ENCODE measurements at regions not wholly inside any gene's neighbourhood (a gene's known extent, or its start where the extent isn't known, plus 50 kb on each side); places are given as distances from the start of the nearest gene placed in this dataset.
A peak's percentile ranks its signal among the peaks of the same experiment; 100 is the strongest.
"Not testable (repeated sequence)": the region's sequence is repeated elsewhere in the genome, so short reads cannot be mapped to it uniquely, and the experiment has no call there.

- DNase-seq, result no peak
Measured at GRCh38 chr12:87051621-87052020, 795.4 kb upstream of the MGAT4C start.

- DNase-seq, result no peak
Measured at GRCh38 chr12:87047691-87048090, 791.5 kb upstream of the MGAT4C start.

GRCh38 chr12:87039536-87039935 is 783.3 kb upstream of the MGAT4C start:
- DNase-seq, result no peak

- no peak for DNase-seq
Measured at GRCh38 chr12:87038098-87038497, 781.9 kb upstream of the MGAT4C start.

- DNase-seq, result no peak
Measured at GRCh38 chr12:87025976-87026375, 769.8 kb upstream of the MGAT4C start.

- DNase-seq, result no peak
Measured at GRCh38 chr12:87021400-87021799, 765.2 kb upstream of the MGAT4C start.

GRCh38 chr12:87020071-87020470 is 763.9 kb upstream of the MGAT4C start:
- no peak for DNase-seq

GRCh38 chr12:87015352-87015751 is 759.2 kb upstream of the MGAT4C start:
- no peak for DNase-seq

- DNase-seq, result no peak
Measured at GRCh38 chr12:87008785-87009384, 752.7 kb upstream of the MGAT4C start.

GRCh38 chr12:87001102-87001501 is 744.9 kb upstream of the MGAT4C start:
- DNase-seq, result no peak

- DNase-seq, result no peak
Measured at GRCh38 chr12:86985298-86985697, 729.1 kb upstream of the MGAT4C start.

- DNase-seq, result not testable (repeated sequence)
Measured at GRCh38 chr12:86970595-86970994, 714.4 kb upstream of the MGAT4C start.

GRCh38 chr12:86959766-86960458 is 703.7 kb upstream of the MGAT4C start:
- no peak for DNase-seq

- peak; percentile 55 for DNase-seq
Measured at GRCh38 chr12:86950444-86950843, 694.3 kb upstream of the MGAT4C start.

- no peak for DNase-seq
Measured at GRCh38 chr12:86950043-86950442, 693.9 kb upstream of the MGAT4C start.

- DNase-seq, result no peak
Measured at GRCh38 chr12:86948851-86949250, 692.7 kb upstream of the MGAT4C start.

GRCh38 chr12:86945685-86946196 is 689.5 kb upstream of the MGAT4C start:
- no peak for DNase-seq

- DNase-seq, result not testable (repeated sequence)
Measured at GRCh38 chr12:86944197-86944819, 688.1 kb upstream of the MGAT4C start.

GRCh38 chr12:86931714-86932113 is 675.5 kb upstream of the MGAT4C start:
- DNase-seq, result no peak

GRCh38 chr12:86929962-86930361 is 673.8 kb upstream of the MGAT4C start:
- no peak for DNase-seq

- DNase-seq, result no peak
Measured at GRCh38 chr12:86917121-86917520, 660.9 kb upstream of the MGAT4C start.

GRCh38 chr12:86914721-86915120 is 658.5 kb upstream of the MGAT4C start:
- DNase-seq, result no peak

GRCh38 chr12:86911973-86912372 is 655.8 kb upstream of the MGAT4C start:
- no peak for DNase-seq

GRCh38 chr12:86903159-86903558 is 647.0 kb upstream of the MGAT4C start:
- DNase-seq, result no peak
